OCI-LY3 (cell line): ENCODE measurements at regions not wholly inside any gene's neighbourhood (a gene's known extent, or its start where the extent isn't known, plus 50 kb on each side); places are given as distances from the start of the nearest gene placed in this dataset.

Source experiments
- H2AFZ ChIP-seq: fragments of 200-600, 300-600 bp; shearing (Covaris generic); 2 replicates; pipeline ENCODE4 v1.6.0; 2014; ENCODE audit warnings: antibody characterized with exemption, low read depth, low read length
- H3K27ac ChIP-seq: fragments of 200-600, 300-600 bp; sonication (generic); 2 replicates; pipeline ENCODE4 v1.5.1; 2014; ENCODE audit warnings: mild to moderate bottlenecking, low read length, moderate library complexity, mixed read lengths
- H3K27me3 ChIP-seq: fragments of 200-600, 300-600 bp; sonication (generic); 2 replicates; pipeline ENCODE4 v1.6.1; 2014; ENCODE audit warnings: low read depth, low read length, mixed read lengths
- H3K36me3 ChIP-seq: fragments of 200-600, 300-600 bp; sonication (generic); replicated peaks from 2 replicates; pipeline ENCODE3; 2014; ENCODE audit warnings: low read depth, low read length, mixed read lengths
- H3K4me1 ChIP-seq: fragments of 300-600, 200-600 bp; sonication (generic); 2 replicates; pipeline ENCODE4 v1.6.1; 2014; ENCODE audit warnings: low read length, mixed read lengths
- H3K4me2 ChIP-seq: fragments of 200-600, 300-600 bp; sonication (generic); 2 replicates; pipeline ENCODE4 v1.6.1; 2014; ENCODE audit warnings: low read length, mixed read lengths
- H3K4me3 ChIP-seq: fragments of 300-600, 200-600 bp; sonication (generic); 2 replicates; pipeline ENCODE4 v1.5.1; 2014; ENCODE audit warnings: antibody characterized with exemption, mild to moderate bottlenecking, low read length, moderate library complexity
- H3K79me2 ChIP-seq: fragments of 300-600, 200-600 bp; shearing (Covaris generic); 2 replicates; pipeline ENCODE4 v1.6.1; 2014; ENCODE audit warnings: mild to moderate bottlenecking, low read length, mixed read lengths
- H3K9ac ChIP-seq: fragments of 300-600, 200-600 bp; shearing (Covaris generic); 2 replicates; pipeline ENCODE4 v1.6.0; 2014; ENCODE audit warnings: mild to moderate bottlenecking, low read length, moderate library complexity
- H3K9me3 ChIP-seq: fragments of 200-600, 300-600 bp; shearing (Covaris generic); 2 replicates; pipeline ENCODE4 v1.6.1; 2014; ENCODE audit warnings: low read length, mixed read lengths; ENCODE audit not compliant: insufficient read depth
- H4K20me1 ChIP-seq: fragments of 200-600, 300-600 bp; sonication (generic); 2 replicates; pipeline ENCODE4 v1.6.1; 2016; ENCODE audit warnings: low read length, mixed read lengths; ENCODE audit not compliant: insufficient read depth
- CTCF ChIP-seq: fragments of 200-600, 300-600 bp; sonication (generic); IDR thresholded peaks from 2 replicates; pipeline ENCODE4 v1.5.1; 2014; ENCODE audit warnings: antibody characterized with exemption, low read length, low read depth
- EZH2phosphoT487 ChIP-seq: fragments of 200-600 bp; shearing (Covaris generic); IDR thresholded peaks from 2 replicates; pipeline ENCODE4 v1.6.1; 2018; ENCODE audit warnings: antibody characterized with exemption, mixed run types, low read depth

DNA sequence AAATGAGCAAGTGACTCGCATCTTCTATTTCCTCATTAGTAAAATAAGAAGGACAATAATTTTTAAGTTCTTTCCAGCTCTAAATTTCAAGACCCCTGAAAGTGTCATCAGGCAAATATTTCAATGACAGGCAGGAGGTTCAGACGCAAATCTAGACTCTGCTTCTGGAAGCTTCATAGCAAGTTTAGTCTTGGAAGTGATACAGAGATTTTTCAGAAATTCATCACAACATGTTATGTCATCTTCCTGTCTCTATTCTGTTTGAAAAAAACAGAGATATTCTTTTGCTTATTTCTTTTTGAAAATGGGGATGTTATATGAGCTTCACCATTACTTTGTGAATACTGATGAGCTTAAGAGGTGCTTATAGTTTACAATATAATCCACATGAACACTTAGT is 74.0 kb downstream of the C3orf85 start:
- no peaks in the 10 kb centered on the region for H3K9me3 ChIP-seq
- H3K4me3 ChIP-seq = no peak overlapping the region
- no peak for TF ChIP-seq EZH2phosphoT487
- no peak for TF ChIP-seq CTCF
- H3K27ac ChIP-seq = no peak overlapping the region
- H3K27me3 ChIP-seq = no peaks in the 10 kb centered on the region
- H4K20me1 ChIP-seq = no peaks in the 10 kb centered on the region
- no peaks in the 10 kb centered on the region for H3K36me3 ChIP-seq
- H3K79me2 ChIP-seq = no peaks in the 10 kb centered on the region
- no peak overlapping the region for H2AFZ ChIP-seq
- H3K9ac ChIP-seq = no peak overlapping the region
- no peak overlapping the region for H3K4me2 ChIP-seq
- no peaks in the 10 kb centered on the region for H3K4me1 ChIP-seq

DNA sequence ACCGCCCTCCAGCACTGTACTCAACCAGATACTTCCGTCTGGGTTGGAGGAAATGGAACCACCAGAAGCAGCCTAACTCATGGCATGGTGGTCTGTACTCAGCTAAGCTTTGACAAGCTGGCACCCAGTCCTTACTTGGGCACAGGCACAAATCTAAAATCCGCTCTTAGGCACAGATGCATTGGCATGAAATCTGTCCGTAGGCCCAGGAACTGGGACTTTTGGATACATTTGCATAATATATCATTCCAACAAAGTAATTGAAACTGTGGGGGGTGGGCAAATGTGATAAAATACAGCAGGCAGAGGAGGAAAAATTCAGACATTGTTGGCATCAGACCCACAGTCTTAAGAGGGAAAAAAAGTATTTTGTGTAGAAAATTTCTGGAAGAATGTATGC is 75.4 kb downstream of the C3orf85 start:
- no peak for TF ChIP-seq EZH2phosphoT487
- TF ChIP-seq CTCF = no peak
- H3K27me3 ChIP-seq = no peaks in the 10 kb centered on the region
- no peak overlapping the region for H3K27ac ChIP-seq
- H3K36me3 ChIP-seq = no peaks in the 10 kb centered on the region
- H3K79me2 ChIP-seq = no peaks in the 10 kb centered on the region
- H3K4me2 ChIP-seq = no peak overlapping the region
- no peaks in the 10 kb centered on the region for H4K20me1 ChIP-seq
- no peak overlapping the region for H2AFZ ChIP-seq
- no peaks in the 10 kb centered on the region for H3K9me3 ChIP-seq
- no peak overlapping the region for H3K4me3 ChIP-seq
- no peaks in the 10 kb centered on the region for H3K4me1 ChIP-seq
- no peak overlapping the region for H3K9ac ChIP-seq

- no peaks in the 10 kb centered on the region for H3K4me1 ChIP-seq
- no peak overlapping the region for H3K27ac ChIP-seq
- no peak overlapping the region for H2AFZ ChIP-seq
- H3K27me3 ChIP-seq = no peaks in the 10 kb centered on the region
- no peak overlapping the region for H3K4me2 ChIP-seq
- H3K4me3 ChIP-seq = no peak overlapping the region
- TF ChIP-seq EZH2phosphoT487 = no peak
- TF ChIP-seq CTCF = no peak
- no peaks in the 10 kb centered on the region for H3K9me3 ChIP-seq
- H4K20me1 ChIP-seq = no peaks in the 10 kb centered on the region
- no peaks in the 10 kb centered on the region for H3K36me3 ChIP-seq
- no peak overlapping the region for H3K9ac ChIP-seq
- no peaks in the 10 kb centered on the region for H3K79me2 ChIP-seq
Measured at GRCh38 chr3:109213321-109213720, 76.8 kb downstream of the C3orf85 start.

GRCh38 chr3:109224333-109224732 is 87.8 kb downstream of the C3orf85 start:
- Histone ChIP-seq H3K27ac (no peak overlapping the region), H3K4me3 (peak overlapping the region; percentile 70)

More at GRCh38 chr3:109224333-109224732, 87.8 kb downstream of the C3orf85 start:
- 0 out of 2 replicates have a peak overlapping the region, but pooled peaks have one; percentile 19 for H3K9ac ChIP-seq
- H3K79me2 ChIP-seq = no peaks in the 10 kb centered on the region
- H3K4me2 ChIP-seq = peak overlapping the region; percentile 57
- H4K20me1 ChIP-seq = no peaks in the 10 kb centered on the region
- no peaks in the 10 kb centered on the region for H3K9me3 ChIP-seq
- TF ChIP-seq CTCF = peak; percentile 67
- no peak for TF ChIP-seq EZH2phosphoT487
- H3K4me1 ChIP-seq = no peaks in the 10 kb centered on the region
- H3K27me3 ChIP-seq = no peaks in the 10 kb centered on the region
- no peaks in the 10 kb centered on the region for H3K36me3 ChIP-seq
- H2AFZ ChIP-seq = peak overlapping the region; percentile 67; the same call in 1 of the 2 replicates
